HG03457 (cell line): ENCODE measurements at regions not wholly inside any gene's neighbourhood (a gene's known extent, or its start where the extent isn't known, plus 50 kb on each side); places are given as distances from the start of the nearest gene placed in this dataset.

Experiments
- ATAC-seq: cut with Tn5 transposase; IDR thresholded peaks from one replicate; pipeline ENCODE4 v1.9.1; 2021; ENCODE audit warnings: moderate number of reproducible peaks; ENCODE audit not compliant: unreplicated experiment

DNA sequence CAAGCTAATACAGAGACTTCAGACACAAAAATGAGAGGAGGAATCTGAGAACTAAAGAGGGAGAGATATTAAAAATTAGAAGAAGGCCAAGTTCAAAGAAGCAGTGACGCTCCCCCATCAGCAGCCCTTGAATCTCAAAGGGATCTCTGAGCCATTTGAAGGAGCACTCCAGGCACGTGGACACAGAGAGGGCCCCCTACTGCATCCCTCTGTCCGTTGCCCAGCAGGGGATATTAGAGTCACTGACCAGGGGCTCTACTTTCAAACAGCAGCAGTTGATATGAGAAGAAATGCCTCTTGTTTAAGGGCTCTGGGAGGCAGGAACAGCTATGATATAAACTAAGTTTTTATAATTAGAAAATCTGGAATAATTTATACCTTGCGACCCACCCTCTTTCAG, 479.0 kb upstream of the SALL1 start:
- no peak for ATAC-seq

- ATAC-seq, result no peak
Observed at GRCh38 chr16:51629576-51629975, 478.5 kb upstream of the SALL1 start.

- ATAC-seq, result no peak
Observed at GRCh38 chr16:51624080-51624775, 473.2 kb upstream of the SALL1 start.

GRCh38 chr16:51621610-51622009, 470.5 kb upstream of the SALL1 start:
- no peak for ATAC-seq

DNA sequence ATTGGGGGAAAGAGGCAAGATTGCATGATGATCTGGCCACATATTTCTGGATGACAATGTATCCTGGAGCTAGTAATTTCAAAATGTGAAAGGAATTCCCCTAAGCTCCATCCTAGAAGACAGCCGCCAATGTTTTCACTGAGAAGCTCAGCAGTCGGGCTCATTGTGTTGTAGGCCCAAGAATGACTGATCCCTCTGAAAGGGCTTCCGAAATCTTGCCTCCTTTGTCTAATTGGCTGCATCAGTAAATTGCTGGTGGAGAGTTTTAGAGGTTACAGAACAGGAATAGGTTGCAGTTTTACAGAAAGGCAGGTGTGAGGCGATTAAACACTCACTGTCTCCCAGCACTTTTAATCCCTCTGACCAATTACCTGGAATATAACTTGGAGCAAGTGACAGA, 464.1 kb upstream of the SALL1 start:
- ATAC-seq, result no peak

GRCh38 chr16:51607201-51607651, 456.2 kb upstream of the SALL1 start:
- ATAC-seq, result no peak

GRCh38 chr16:51596247-51596646, 445.2 kb upstream of the SALL1 start:
- no peak for ATAC-seq

GRCh38 chr16:51592535-51593300, 441.6 kb upstream of the SALL1 start:
- no peak for ATAC-seq

GRCh38 chr16:51592001-51592501, 441.0 kb upstream of the SALL1 start:
- no peak for ATAC-seq

- ATAC-seq, result no peak
Observed at GRCh38 chr16:51591480-51591879, 440.4 kb upstream of the SALL1 start.

DNA sequence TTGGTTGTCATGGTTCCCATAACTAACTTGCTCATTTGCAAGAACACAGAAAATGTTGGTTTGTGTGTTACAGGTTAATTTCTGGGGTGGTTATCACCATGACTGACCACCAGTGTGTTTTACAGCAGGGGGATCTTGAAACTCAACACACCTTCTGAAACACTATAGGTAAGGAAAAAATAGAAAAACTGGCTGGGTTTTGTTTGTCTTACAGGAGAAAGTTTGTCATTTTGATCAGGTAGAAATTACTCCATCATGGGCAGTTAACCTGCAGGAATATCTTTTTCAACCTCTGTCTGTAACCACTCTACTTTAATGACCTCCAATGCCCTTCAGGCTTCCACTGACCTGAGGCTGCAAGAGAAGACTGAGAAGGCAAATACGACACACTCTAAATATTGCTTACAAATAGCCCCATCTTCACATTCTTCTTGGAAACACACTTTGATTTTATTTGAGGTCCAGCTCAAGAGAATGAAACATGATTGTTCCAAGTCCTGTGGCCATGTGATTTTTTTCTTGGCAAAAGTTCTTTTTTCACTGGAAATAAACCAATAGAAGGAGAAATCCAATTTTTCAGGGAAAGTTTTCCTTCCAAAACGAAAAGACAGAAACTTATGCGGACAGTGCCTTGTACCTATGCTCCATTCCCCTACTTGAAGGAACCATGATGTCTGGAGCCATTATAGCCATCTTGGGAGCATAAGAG, 428.7 kb upstream of the SALL1 start:
- no peak for ATAC-seq

DNA sequence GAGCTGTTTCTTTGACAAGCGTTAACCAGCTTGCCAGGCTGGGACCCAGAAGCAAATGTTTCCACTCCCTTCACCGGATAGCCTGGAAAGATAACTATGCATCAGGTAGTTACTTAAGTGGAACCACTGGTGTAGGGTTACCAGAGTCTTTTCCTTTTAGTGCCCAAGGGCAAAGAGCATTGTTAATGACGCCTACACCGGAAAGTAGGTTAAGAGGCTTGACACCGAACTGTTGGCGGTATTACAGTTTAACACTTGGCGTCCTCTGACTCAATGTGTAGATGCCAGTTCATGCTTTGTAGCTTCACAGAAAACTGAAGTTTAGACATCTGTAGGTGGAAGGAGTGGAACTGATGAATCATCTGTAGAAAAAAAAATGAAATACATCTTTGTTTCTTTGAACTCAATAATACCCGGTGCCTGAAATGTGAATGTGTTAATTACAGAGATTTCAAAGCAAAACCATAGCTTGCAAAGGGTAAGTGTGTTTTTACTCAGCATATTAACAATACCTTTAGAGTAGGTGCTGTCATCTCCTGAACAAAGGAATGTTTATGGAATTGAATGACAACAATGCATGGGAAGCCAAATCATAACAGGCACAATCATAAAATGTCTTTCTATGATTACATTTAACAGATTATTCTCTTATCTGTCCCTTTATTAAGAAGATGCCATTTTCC, 426.7 kb upstream of the SALL1 start:
- ATAC-seq, result no peak

GRCh38 chr16:51576498-51577195, 425.6 kb upstream of the SALL1 start:
- no peak for ATAC-seq

GRCh38 chr16:51573191-51573590, 422.1 kb upstream of the SALL1 start:
- ATAC-seq, result no peak

DNA sequence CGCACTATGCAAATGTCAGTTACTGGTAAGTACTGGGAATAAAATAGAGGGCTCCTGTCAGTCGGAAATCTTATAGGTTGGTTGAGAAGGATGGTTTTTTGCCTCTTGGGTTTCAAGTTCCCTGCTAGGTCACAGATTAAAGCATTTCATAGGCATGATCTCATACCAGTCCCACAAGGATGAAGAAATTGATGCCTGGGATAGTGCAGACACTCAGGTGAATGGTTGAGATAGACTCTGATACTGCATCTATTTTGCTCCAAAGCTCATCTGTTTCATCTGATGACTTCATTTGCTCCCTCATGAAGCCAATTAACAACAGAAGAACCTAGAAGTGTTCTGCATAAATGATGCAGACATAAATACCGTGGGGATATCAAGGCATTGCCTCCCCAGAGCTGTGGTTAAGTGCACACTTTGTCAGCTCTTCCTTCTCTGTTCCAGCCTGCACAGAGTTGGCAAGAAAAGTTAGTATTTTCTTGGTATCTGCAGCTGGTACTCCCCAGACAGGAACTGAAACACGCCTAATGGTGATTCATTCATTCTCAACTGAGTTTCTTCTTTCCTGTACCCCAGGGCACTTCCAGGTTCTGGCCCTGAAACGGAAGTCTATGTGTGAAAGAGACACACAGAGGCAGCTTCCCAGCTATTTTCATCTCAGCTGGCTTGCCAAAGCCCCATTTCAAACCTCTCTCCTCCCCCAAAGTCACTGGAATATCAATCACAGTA, 418.3 kb upstream of the SALL1 start:
- peak; percentile 87 for ATAC-seq

- no peak for ATAC-seq
Observed at GRCh38 chr16:51567911-51568310, 416.8 kb upstream of the SALL1 start.

DNA sequence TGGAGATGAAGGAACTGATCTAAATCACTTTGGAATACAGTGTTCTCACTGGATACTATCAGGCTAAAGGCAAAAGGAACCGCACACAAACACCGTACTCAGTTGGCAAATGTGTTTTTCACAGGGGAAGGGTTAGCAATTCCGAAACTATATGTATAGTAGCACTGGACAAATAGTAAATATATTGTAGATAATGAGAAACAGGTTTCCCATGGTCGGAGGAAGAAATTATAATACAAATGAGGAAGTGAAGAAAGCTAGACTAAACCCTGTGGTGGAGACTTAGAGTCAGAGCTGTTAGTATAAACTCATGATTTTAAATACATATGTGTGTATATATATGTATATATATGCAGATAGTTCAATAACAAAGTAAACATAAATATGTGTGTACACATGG, 414.1 kb upstream of the SALL1 start:
- no peak for ATAC-seq

GRCh38 chr16:51562891-51563290, 411.8 kb upstream of the SALL1 start:
- no peak for ATAC-seq

GRCh38 chr16:51559901-51560300, 408.8 kb upstream of the SALL1 start:
- ATAC-seq, result no peak

DNA sequence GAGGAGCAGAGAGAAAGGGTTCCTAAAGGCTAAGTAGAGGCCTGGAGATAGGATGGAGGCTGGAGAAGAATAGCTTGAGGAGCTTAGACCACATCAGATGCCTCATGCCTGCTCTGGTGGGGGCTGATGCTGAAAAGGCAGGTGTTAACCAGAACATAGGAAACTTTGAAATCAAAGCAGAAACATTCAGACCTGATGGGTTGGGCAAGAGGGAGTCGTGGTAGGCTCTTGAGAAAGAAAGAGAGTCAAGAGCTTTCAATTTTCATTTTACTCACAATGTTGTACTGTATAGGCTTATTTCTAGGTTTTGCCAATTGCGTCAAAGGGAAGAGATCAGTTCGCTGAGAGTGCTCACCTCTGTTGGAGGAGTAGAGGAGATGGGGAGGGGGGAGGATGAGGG, 406.6 kb upstream of the SALL1 start:
- ATAC-seq, result no peak
